ENCODE measurements at regions not wholly inside any gene's neighbourhood (a gene's known extent, or its start where the extent isn't known, plus 50 kb on each side); places are given as distances from the start of the nearest gene placed in this dataset.
A peak's percentile ranks its signal among the peaks of the same experiment; 100 is the strongest.
"Not testable (repeated sequence)": the region's sequence is repeated elsewhere in the genome, so short reads cannot be mapped to it uniquely, and the experiment has no call there.

GRCh38 chr3:166637984-166638530 lies 742.0 kb downstream of the ZBBX start:
- no peak for DNase-seq

DNA sequence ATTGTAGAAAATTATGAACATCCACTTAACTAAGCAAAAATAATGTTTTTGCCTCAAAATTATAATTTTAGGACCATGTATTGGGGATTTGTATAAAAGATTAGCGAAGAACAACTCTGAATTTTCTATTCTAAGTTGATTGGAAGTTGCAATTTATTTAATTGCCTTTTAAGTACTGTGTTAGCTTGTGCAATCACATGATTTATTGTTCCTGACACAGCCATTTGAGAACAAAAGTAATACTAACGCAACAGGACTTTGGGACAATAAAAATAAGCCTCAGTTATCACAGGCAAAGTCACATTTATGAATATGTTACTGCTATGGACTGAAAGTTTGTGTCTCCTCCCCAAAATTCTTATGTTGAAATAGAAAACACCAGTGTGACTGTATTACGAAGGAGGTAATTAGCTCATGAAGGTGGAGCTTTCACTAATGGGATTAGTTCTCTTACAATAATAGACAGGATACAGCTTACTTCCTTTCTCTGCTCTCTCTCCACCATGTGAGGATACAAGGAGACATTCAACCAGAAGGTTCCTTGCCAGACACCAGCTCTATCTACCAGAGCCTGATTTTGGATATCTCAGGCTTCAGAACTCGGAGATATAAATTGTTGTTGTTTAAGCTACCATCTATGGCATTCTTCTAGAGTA lies 745.9 kb downstream of the ZBBX start:
- DNase-seq: peak; percentile 44

- no peak for DNase-seq
Observed at GRCh38 chr3:166630190-166630589, 749.9 kb downstream of the ZBBX start.

DNA sequence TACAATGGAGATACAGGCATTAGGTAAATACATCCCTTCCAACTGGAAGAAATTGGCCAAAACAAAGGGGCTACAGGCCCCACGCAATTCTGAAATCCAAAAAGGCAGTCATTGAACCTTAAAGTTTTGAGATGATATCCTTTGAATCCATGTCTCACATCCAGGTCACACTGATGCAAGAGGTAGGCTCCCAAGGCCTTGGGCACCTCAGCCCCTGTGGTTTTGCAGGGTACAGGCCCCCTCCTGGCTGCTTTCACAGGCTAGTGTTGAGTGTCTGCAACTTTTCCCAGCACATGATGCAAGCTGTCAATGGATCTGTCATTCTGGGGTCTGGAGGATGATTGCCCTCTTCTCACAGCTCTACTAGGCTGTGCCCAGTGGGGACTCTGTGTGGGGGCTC lies 766.7 kb downstream of the ZBBX start:
- DNase-seq: no peak

- not testable (repeated sequence) for DNase-seq
Observed at GRCh38 chr3:166612761-166613160, 767.3 kb downstream of the ZBBX start.

- DNase-seq: no peak
Observed at GRCh38 chr3:166607933-166608521, 770.8 kb upstream of the BCHE start.

DNA sequence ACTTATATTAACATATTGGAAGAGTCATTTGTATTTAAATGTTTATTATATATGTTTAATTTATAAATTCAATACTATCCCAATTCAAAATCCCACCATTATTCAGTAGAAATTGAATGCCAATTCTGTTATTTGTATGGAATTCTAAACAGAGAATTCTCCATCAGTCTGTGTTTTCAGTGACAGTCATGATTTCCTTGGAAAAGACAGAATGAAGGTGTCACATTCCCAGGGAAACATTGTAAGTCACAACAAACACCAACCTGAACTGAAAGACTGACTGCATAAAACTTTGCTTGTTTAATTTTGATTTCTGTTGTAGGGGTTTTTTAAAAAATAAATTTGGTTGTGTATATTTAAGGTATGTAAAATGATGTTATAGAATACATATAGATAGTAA lies 769.8 kb upstream of the BCHE start:
- DNase-seq: no peak

- DNase-seq: no peak
Observed at GRCh38 chr3:166593776-166594175, 756.6 kb upstream of the BCHE start.

DNA sequence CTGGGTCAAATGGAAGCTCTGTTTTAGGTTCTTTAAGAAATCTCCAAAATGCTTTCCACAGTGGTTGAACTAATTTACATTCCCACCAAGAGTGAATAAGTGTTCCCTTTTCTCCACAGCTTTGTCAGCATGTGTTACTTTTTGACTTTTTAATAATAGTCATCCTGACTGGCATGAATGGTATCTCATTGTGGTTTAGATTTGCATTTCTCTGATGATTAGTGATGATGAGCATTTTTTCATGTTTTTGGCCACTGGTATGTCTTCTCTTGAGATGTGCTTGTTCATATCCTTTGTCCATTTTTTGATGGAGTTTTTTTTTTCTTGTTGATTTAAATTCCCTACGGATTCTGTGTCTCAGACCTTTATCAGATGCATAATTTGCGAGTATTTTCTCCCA lies 745.0 kb upstream of the BCHE start:
- DNase-seq: no peak

DNA sequence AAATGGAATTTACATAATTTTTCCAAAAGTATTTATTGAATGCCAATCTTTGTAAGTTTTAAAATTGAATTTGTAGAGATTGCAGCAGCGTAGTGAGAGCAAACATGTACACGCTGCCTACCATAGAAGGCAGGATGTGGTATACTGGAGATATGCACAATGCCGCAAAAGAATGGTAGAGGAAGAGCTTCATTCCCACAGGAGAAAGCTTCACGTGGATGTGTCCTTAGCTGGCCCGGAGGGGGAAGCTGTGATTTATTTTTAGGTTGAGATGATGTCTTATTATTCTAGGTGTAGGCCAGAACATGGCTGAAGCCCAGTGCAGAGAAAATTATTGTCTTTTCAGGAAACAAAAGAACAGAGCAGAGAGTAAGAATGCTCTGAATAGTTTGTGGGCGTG lies 743.3 kb upstream of the BCHE start:
- DNase-seq: no peak

DNA sequence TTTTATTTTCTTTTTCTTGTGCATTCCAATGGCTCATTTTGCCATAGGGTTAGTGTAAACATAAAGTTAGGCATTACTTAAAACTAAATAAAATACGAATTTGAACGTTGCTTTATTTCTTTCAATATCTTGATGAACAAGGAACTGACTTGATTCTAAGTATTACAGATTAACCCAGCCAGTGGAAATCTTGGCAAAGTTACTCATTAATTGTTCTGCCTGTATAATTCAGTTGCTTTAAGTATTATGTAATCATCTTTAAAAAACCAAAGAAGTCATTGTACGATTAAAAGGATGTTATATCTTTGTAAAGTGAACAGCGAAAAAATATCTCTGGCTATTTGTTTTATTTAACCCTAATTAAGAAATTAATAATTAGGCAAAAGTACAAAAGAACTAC lies 737.9 kb upstream of the BCHE start:
- DNase-seq: no peak

DNA sequence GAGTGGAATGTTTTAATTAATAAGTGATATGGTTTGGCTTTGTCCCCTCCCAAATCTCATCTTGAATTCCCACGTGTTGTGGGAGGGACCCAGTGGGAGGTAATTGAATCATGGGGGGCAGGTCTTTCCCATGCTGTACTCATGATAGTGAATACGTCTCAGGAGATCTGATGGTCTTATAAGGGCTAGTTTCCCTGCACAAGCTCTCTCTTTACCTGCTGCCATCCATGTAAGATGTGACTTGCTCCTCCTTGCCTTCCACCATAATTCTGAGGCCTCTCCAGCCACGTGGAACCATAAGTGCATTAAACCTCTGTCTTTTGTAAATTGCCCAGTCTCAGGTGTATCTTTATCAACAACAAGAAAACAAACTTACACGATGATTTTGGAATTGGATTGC lies 734.5 kb upstream of the BCHE start:
- not testable (repeated sequence) for DNase-seq

- peak; percentile 11 for DNase-seq
Observed at GRCh38 chr3:166570102-166570501, 732.9 kb upstream of the BCHE start.

GRCh38 chr3:166569589-166569988 lies 732.4 kb upstream of the BCHE start:
- no peak for DNase-seq

DNA sequence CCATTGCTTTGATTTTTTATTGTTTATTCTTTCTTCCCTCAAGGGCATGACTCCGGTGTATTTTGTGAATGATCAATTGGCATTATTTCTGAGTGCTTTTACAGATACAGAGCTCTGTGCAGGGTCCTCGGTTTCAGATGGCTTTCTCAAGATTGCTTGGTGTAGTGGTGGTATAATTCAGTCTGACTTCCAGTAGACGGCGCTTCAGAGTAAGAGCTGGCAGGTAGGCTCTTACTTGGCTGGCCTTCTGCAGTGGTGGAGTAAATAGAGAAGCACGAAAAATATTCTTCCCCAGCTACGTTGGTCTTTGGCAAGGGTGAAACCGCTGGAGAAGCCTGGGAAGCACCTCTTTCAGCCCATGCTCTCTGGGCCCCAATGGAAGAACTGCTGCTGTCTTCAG lies 723.0 kb upstream of the BCHE start:
- no peak for DNase-seq

- no peak for DNase-seq
Observed at GRCh38 chr3:166556955-166557354, 719.7 kb upstream of the BCHE start.

- no peak for DNase-seq
Observed at GRCh38 chr3:166554023-166554422, 716.8 kb upstream of the BCHE start.

DNA sequence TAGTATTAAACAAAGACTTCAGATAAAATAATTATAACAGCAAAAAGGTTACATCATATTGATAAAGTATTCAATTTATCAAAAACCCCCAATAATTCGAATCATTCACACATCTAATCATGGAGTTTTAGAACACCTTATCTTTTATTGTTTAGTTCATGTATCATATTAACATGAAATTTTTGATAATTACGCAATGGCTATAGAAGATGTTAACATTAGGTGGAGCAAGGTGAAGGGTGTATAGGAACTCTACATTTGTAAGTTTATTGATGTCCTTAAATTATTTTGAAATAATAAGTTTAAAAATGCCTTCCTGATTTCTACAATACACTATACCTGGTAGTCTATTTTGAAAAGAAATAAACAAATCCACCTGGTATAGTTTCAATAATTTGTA lies 696.5 kb upstream of the BCHE start:
- DNase-seq: no peak

- DNase-seq: no peak
Observed at GRCh38 chr3:166531730-166532129, 694.5 kb upstream of the BCHE start.

GRCh38 chr3:166527325-166527724 lies 690.1 kb upstream of the BCHE start:
- peak; percentile 51 for DNase-seq

GRCh38 chr3:166526881-166527280 lies 689.7 kb upstream of the BCHE start:
- DNase-seq: no peak

DNA sequence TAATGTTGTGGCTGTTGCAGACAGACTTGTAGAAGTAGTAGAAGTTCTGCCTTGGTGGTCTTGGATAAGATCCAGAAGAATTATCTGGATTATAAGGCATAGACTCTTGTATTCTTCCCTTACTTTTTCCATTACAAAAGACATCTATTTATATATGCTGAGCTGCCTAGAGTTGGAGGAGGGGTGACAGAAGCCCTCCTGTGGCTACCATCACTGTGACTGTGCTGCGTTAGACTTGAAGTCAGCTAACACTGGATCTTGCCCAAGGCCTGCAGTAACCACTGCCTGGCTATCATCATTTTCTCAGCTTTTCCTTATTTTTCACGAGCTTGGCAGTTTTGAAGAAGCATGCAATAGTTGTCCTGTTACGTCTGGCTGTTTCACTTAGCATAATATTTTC lies 684.8 kb upstream of the BCHE start:
- no peak for DNase-seq

GRCh38 chr3:166519443-166519842 lies 682.2 kb upstream of the BCHE start:
- no peak for DNase-seq

GRCh38 chr3:166518040-166518439 lies 680.8 kb upstream of the BCHE start:
- no peak for DNase-seq

- no peak for DNase-seq
Observed at GRCh38 chr3:166510382-166510781, 673.2 kb upstream of the BCHE start.

All from NCI-H1105 treated with DMSO at 0.1 percent for 48 hours (cell line).